KMS-11 (cell line): ENCODE measurements at regions not wholly inside any gene's neighbourhood (a gene's known extent, or its start where the extent isn't known, plus 50 kb on each side); places are given as distances from the start of the nearest gene placed in this dataset.

ENCODE experiments used
- H2AFZ ChIP-seq: fragments of 200-600 bp; sonication (generic); 2 replicates; pipeline ENCODE4 v1.6.1; 2016; ENCODE audit warnings: antibody characterized with exemption, mixed run types, low read depth
- H3K27ac ChIP-seq: fragments of 200-600 bp; sonication (generic); 2 replicates; pipeline ENCODE4 v1.6.1; 2016; ENCODE audit warnings: mild to moderate bottlenecking, mixed run types
- H3K27me3 ChIP-seq: fragments of 200-600 bp; sonication (generic); 2 replicates; pipeline ENCODE4 v1.6.1; 2017; ENCODE audit warnings: mild to moderate bottlenecking, low read depth, mixed run types, moderate library complexity; ENCODE audit not compliant: insufficient read depth
- H3K36me3 ChIP-seq: fragments of 200-600 bp; sonication (generic); 2 replicates; pipeline ENCODE4 v1.6.1; 2017; ENCODE audit warnings: mild to moderate bottlenecking, mixed run types; ENCODE audit not compliant: insufficient read depth
- H3K4me1 ChIP-seq: fragments of 200-600 bp; sonication (generic); 2 replicates; pipeline ENCODE4 v1.6.1; 2016; ENCODE audit warnings: mild to moderate bottlenecking, low read depth, mixed run types; ENCODE audit not compliant: poor library complexity, severe bottlenecking
- H3K4me2 ChIP-seq: fragments of 200-600 bp; sonication (generic); 2 replicates; pipeline ENCODE4 v1.7.0; 2016; ENCODE audit warnings: mild to moderate bottlenecking, mixed run types
- H3K4me3 ChIP-seq: fragments of 200-600 bp; sonication (generic); IDR thresholded peaks from 2 replicates; pipeline ENCODE4 v1.6.1; 2017; ENCODE audit warnings: low read depth, low read length, mixed read lengths; ENCODE audit not compliant: insufficient read depth
- H3K79me2 ChIP-seq: fragments of 200-600 bp; sonication (generic); 2 replicates; pipeline ENCODE4 v1.6.1; 2016; ENCODE audit warnings: low read depth, mixed run types; ENCODE audit not compliant: insufficient read depth
- H3K9ac ChIP-seq: fragments of 200-600 bp; sonication (generic); 2 replicates; pipeline ENCODE4 v1.6.1; 2016; ENCODE audit warnings: mild to moderate bottlenecking, mixed run types
- H4K20me1 ChIP-seq: fragments of 200-600 bp; sonication (generic); 2 replicates; pipeline ENCODE4 v1.6.1; 2016; ENCODE audit warnings: mild to moderate bottlenecking, mixed run types; ENCODE audit not compliant: insufficient read depth
- TF ChIP-seq, protein P1 (sequence below): fragments of 200-600 bp; sonication (generic); conservative IDR thresholded peaks from 2 replicates; pipeline ENCODE4 v1.6.1; 2017; ENCODE audit warnings: low read depth, mild to moderate bottlenecking, antibody characterized with exemption, low read length, moderate library complexity, mixed read lengths

DNA sequence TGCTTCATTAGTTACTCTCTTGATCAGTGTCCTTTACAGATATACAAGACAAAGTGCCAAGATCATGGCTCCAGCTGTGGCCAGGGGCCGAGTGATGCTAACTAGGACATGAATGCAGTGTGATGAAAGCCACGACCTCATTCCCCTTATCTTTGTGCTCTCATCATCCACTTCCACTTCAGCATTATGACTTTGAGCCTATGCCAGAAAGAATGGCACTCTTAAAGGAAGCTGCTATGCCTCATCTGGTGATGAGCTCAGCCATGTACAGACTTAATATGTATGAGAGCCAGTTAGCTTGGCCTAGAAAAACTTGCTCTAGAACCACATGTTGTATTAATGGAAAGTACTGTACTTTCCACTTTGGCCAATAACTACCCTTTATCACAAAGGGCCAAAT lies 179.1 kb downstream of the TOX3 start:
- H4K20me1 ChIP-seq: no peaks in the 10 kb centered on the region
- no peak overlapping the region for H2AFZ ChIP-seq
- H3K27ac ChIP-seq: no peak overlapping the region
- H3K36me3 ChIP-seq: no peaks in the 10 kb centered on the region
- no peak overlapping the region for H3K9ac ChIP-seq
- TF ChIP-seq, protein P1, sequence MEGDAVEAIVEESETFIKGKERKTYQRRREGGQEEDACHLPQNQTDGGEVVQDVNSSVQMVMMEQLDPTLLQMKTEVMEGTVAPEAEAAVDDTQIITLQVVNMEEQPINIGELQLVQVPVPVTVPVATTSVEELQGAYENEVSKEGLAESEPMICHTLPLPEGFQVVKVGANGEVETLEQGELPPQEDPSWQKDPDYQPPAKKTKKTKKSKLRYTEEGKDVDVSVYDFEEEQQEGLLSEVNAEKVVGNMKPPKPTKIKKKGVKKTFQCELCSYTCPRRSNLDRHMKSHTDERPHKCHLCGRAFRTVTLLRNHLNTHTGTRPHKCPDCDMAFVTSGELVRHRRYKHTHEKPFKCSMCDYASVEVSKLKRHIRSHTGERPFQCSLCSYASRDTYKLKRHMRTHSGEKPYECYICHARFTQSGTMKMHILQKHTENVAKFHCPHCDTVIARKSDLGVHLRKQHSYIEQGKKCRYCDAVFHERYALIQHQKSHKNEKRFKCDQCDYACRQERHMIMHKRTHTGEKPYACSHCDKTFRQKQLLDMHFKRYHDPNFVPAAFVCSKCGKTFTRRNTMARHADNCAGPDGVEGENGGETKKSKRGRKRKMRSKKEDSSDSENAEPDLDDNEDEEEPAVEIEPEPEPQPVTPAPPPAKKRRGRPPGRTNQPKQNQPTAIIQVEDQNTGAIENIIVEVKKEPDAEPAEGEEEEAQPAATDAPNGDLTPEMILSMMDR: no peak
- H3K4me1 ChIP-seq: no peaks in the 10 kb centered on the region
- no peaks in the 10 kb centered on the region for H3K79me2 ChIP-seq
- H3K4me3 ChIP-seq: no peak overlapping the region
- no peaks in the 10 kb centered on the region for H3K27me3 ChIP-seq
- H3K4me2 ChIP-seq: no peak overlapping the region

DNA sequence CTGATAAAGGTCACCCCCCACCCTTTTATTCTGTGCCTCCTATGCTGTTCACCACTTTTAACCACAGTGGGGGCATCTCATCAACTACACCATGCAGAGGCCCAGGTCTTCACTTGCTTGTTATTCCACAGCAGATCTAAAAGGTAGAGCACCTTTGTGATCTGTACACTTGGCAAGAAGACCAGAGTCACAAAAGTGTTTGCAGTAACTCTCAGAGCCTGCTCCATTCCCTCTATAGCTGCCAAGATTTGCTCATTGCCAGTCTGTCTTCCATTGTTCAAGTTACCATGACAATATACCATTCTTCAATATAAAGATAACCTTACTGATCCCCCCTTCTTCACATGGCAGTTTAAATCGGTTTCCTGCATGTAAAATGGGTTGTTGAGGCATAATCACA lies 180.0 kb downstream of the TOX3 start:
- Histone ChIP-seq H3K27me3 (no peaks in the 10 kb centered on the region), H3K4me1 (no peaks in the 10 kb centered on the region), H4K20me1 (no peaks in the 10 kb centered on the region), H3K4me3 (no peak overlapping the region), H3K27ac (no peak overlapping the region), H2AFZ (no peak overlapping the region), H3K79me2 (no peaks in the 10 kb centered on the region), H3K36me3 (no peaks in the 10 kb centered on the region), H3K9ac (no peak overlapping the region), H3K4me2 (no peak overlapping the region)
- TF ChIP-seq, protein P1: no peak

DNA sequence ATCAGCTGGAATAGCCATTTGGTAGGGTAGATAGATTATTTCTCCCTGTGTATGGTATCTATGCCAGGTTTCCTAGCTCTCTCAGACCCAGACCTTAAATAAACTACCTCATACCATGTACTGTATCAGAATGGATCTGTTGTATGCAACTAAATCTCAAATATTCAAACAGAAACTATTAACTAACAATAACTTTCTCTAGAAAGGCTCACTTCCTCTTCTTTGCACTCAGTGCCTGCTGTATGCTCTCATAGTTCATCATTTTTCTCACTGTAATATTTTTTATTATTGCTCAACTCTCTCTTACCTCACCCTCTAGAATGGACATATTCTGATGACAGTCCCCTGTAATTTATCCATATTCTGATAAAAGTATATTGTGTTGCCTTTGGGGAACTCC lies 182.4 kb downstream of the TOX3 start:
- Histone ChIP-seq H3K4me2 (no peak overlapping the region), H2AFZ (no peak overlapping the region), H3K4me3 (no peak overlapping the region), H3K79me2 (no peaks in the 10 kb centered on the region), H3K27me3 (no peaks in the 10 kb centered on the region), H3K9ac (no peak overlapping the region), H4K20me1 (no peaks in the 10 kb centered on the region), H3K4me1 (no peaks in the 10 kb centered on the region), H3K27ac (no peak overlapping the region), H3K36me3 (no peaks in the 10 kb centered on the region)
- TF ChIP-seq, protein P1: no peak

DNA sequence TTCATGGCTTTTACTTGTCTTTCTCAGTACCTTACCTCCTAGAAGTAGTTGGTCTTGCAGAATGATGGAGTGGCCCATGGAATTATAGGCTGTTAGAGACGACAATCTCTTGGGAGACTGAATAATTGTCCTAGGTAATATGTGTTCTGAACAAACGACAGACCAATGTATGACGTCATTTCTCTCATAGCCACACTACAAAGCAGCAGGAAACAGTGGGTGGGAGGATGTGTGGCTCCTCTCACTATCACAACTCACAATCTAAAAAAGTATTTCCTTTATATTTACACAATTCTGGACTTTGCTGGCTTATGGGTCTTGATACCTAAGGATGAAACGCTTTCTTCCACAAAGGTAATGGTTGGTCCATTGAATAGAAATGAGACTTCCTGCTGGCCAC lies 183.9 kb downstream of the TOX3 start:
- H3K36me3 ChIP-seq: no peaks in the 10 kb centered on the region
- no peaks in the 10 kb centered on the region for H4K20me1 ChIP-seq
- H3K27ac ChIP-seq: no peak overlapping the region
- no peaks in the 10 kb centered on the region for H3K27me3 ChIP-seq
- H2AFZ ChIP-seq: no peak overlapping the region
- H3K4me3 ChIP-seq: no peak overlapping the region
- H3K79me2 ChIP-seq: no peaks in the 10 kb centered on the region
- H3K9ac ChIP-seq: no peak overlapping the region
- no peak overlapping the region for H3K4me2 ChIP-seq
- TF ChIP-seq, protein P1: no peak
- H3K4me1 ChIP-seq: no peaks in the 10 kb centered on the region

DNA sequence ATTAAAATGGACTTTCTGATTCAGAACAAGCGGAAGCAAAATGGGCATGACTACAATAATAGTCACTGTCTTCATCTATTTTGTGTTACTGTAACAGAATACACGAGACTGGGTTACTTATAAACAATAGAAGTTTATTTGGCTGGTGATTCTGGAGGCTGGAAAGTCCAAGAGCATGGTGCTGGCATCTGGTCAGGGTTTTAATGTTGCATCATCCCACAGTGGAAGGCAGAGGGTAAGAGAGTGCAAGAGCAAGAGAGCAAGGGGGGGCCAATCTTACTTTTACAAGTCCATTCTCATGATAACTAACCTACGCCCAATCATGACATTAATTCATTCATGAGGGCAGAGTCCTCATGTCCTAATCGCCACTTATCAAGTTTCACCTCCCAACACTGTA lies 189.2 kb downstream of the TOX3 start:
- H3K4me2 ChIP-seq: no peak overlapping the region
- H2AFZ ChIP-seq: no peak overlapping the region
- no peak overlapping the region for H3K9ac ChIP-seq
- H3K27ac ChIP-seq: no peak overlapping the region
- no peaks in the 10 kb centered on the region for H3K79me2 ChIP-seq
- H3K27me3 ChIP-seq: no peaks in the 10 kb centered on the region
- no peaks in the 10 kb centered on the region for H3K36me3 ChIP-seq
- H3K4me1 ChIP-seq: no peaks in the 10 kb centered on the region
- no peak overlapping the region for H3K4me3 ChIP-seq
- no peaks in the 10 kb centered on the region for H4K20me1 ChIP-seq
- TF ChIP-seq, protein P1: no peak
